DOHH2 (cell line): ENCODE measurements at regions not wholly inside any gene's neighbourhood (a gene's known extent, or its start where the extent isn't known, plus 50 kb on each side); places are given as distances from the start of the nearest gene placed in this dataset.

Source experiments
- H3F3A ChIP-seq: fragments of 200-600 bp; sonication (generic), shearing (Covaris generic); 2 replicates; pipeline ENCODE4 v1.6.0; 2016; ENCODE audit warnings: antibody characterized with exemption, mild to moderate bottlenecking; ENCODE audit not compliant: control insufficient read depth, insufficient read depth
- H3K27ac ChIP-seq: fragments of 200-600 bp; sonication (generic); 2 replicates; pipeline ENCODE4 v1.5.1; 2014; ENCODE audit warnings: low read depth, mild to moderate bottlenecking, low read length, moderate library complexity
- H3K27me3 ChIP-seq: fragments of 200-600 bp; sonication (generic); 2 replicates; pipeline ENCODE4 v1.6.1; 2014; ENCODE audit warnings: mild to moderate bottlenecking, low read length, mixed read lengths; ENCODE audit not compliant: control insufficient read depth
- H3K36me3 ChIP-seq: fragments of 200-600 bp; sonication (generic); 2 replicates; pipeline ENCODE4 v1.6.1; 2014; ENCODE audit warnings: mild to moderate bottlenecking, low read length, moderate library complexity, mixed read lengths; ENCODE audit not compliant: control insufficient read depth
- H3K4me1 ChIP-seq: fragments of 200-600 bp; sonication (generic); 2 replicates; pipeline ENCODE4 v1.6.1; 2014; ENCODE audit warnings: mild to moderate bottlenecking, low read length, mixed read lengths; ENCODE audit not compliant: control insufficient read depth
- H3K4me2 ChIP-seq: fragments of 200-600 bp; sonication (generic); 2 replicates; pipeline ENCODE4 v1.6.0; 2014; ENCODE audit warnings: mild to moderate bottlenecking, low read length, moderate library complexity
- H3K4me3 ChIP-seq: fragments of 200-600 bp; sonication (generic); 2 replicates; pipeline ENCODE4 v1.5.1; 2014; ENCODE audit warnings: mild to moderate bottlenecking, low read length, mixed read lengths
- H3K79me2 ChIP-seq: fragments of 200-600 bp; sonication (generic); 2 replicates; pipeline ENCODE4 v1.6.1; 2014; ENCODE audit warnings: mild to moderate bottlenecking, low read length, mixed read lengths; ENCODE audit not compliant: control insufficient read depth
- H3K9me2 ChIP-seq: fragments of 200-600 bp; sonication (generic); replicated peaks from 2 replicates; pipeline ENCODE4 v1.6.1; 2014; ENCODE audit warnings: mild to moderate bottlenecking, low read length, mixed read lengths; ENCODE audit not compliant: control insufficient read depth
- H3K9me3 ChIP-seq: fragments of 200-600 bp; sonication (generic); 2 replicates; pipeline ENCODE4 v1.6.1; 2014; ENCODE audit warnings: antibody characterized with exemption, low read length, mixed read lengths; ENCODE audit not compliant: control insufficient read depth, insufficient read depth
- H4K20me1 ChIP-seq: fragments of 200-600 bp; sonication (generic); 2 replicates; pipeline ENCODE4 v1.6.0; 2014; ENCODE audit warnings: low read depth, mild to moderate bottlenecking, antibody characterized with exemption, low read length, moderate library complexity; ENCODE audit not compliant: control insufficient read depth, insufficient read depth
- CTCF ChIP-seq: fragments of 200-600 bp; sonication (generic); IDR thresholded peaks from one replicate; pipeline ENCODE4 v1.5.1; 2014; ENCODE audit warnings: antibody characterized with exemption, mild to moderate bottlenecking, low read depth, low read length; ENCODE audit not compliant: poor library complexity, severe bottlenecking
- EZH2phosphoT487 ChIP-seq: fragments of 200-600 bp; sonication (generic); IDR thresholded peaks from 2 replicates; pipeline ENCODE4 v1.6.1; 2017; ENCODE audit warnings: borderline replicate concordance, mild to moderate bottlenecking, antibody characterized with exemption, low read length, moderate library complexity, mixed read lengths

DNA sequence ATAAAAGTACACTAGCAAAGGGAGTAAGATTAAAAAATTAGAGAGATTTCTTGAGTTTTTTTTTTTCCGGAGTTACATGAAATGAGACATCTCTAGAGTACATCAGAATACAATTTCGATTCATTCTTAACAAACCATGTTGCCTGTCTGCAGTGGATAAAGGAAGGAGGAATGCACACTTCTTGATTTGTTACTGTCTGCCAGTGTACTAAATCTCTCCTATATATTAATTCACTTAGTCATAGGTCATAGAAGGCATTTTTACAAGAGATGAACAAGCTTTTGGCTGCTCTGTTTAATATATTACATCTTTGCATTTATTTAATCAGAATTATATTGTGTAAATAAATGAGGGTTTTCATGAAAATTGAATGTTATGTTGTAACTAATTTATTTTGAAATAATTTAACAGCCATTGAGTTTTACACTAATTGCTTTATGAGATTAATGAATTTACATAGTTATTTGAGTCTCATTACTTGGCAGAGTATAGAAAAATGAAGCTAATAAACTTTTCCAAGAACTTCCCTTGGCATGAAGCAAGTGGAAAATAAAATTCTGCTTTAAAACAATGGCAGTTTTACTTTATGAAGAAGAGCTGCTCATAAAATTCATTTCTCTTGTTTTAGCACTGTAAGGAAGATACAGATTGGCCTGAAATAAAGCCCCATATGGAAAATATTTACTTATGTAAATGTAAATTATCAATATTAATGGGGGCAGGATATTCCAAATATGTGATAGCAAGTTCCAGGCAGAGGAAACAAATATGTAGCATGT lies 1284.7 kb downstream of the BRINP3 start:
- H3K9me3 ChIP-seq = no peaks in the 10 kb centered on the region
- H3K9me2 ChIP-seq = no peaks in the 10 kb centered on the region
- no peaks in the 10 kb centered on the region for H3K36me3 ChIP-seq
- no peaks in the 10 kb centered on the region for H3K79me2 ChIP-seq
- H3K4me2 ChIP-seq = no peak overlapping the region
- H3K27me3 ChIP-seq = no peaks in the 10 kb centered on the region
- H3F3A ChIP-seq = no peaks in the 10 kb centered on the region
- no peaks in the 10 kb centered on the region for H4K20me1 ChIP-seq
- no peaks in the 10 kb centered on the region for H3K4me1 ChIP-seq
- no peak overlapping the region for H3K4me3 ChIP-seq
- TF ChIP-seq EZH2phosphoT487 (no peak), CTCF (no peak)
- no peak overlapping the region for H3K27ac ChIP-seq

GRCh38 chr1:189205863-189206262 lies 1271.8 kb downstream of the BRINP3 start:
- Histone ChIP-seq H3K4me2 (no peak overlapping the region), H3K27ac (no peak overlapping the region), H4K20me1 (no peaks in the 10 kb centered on the region), H3K27me3 (no peaks in the 10 kb centered on the region), H3K4me3 (no peak overlapping the region), H3K79me2 (no peaks in the 10 kb centered on the region), H3K9me2 (no peaks in the 10 kb centered on the region), H3K36me3 (no peaks in the 10 kb centered on the region), H3K9me3 (no peaks in the 10 kb centered on the region), H3K4me1 (no peaks in the 10 kb centered on the region), H3F3A (no peaks in the 10 kb centered on the region)
- TF ChIP-seq CTCF (no peak), EZH2phosphoT487 (no peak)

- H3K27ac ChIP-seq = no peak overlapping the region
- no peaks in the 10 kb centered on the region for H3K27me3 ChIP-seq
- no peaks in the 10 kb centered on the region for H3K9me3 ChIP-seq
- no peaks in the 10 kb centered on the region for H3K9me2 ChIP-seq
- TF ChIP-seq EZH2phosphoT487 = no peak
- TF ChIP-seq CTCF = no peak
- H3F3A ChIP-seq = no peaks in the 10 kb centered on the region
- no peaks in the 10 kb centered on the region for H3K4me1 ChIP-seq
- no peaks in the 10 kb centered on the region for H3K79me2 ChIP-seq
- no peaks in the 10 kb centered on the region for H3K36me3 ChIP-seq
- no peaks in the 10 kb centered on the region for H4K20me1 ChIP-seq
- H3K4me3 ChIP-seq = no peak overlapping the region
- no peak overlapping the region for H3K4me2 ChIP-seq
These were observed 1271.0 kb downstream of the BRINP3 start for GRCh38 chr1:189206617-189207016.
